A204.1 (cell line): ENCODE measurements at regions not wholly inside any gene's neighbourhood (a gene's known extent, or its start where the extent isn't known, plus 50 kb on each side); places are given as distances from the start of the nearest gene placed in this dataset.

ENCODE experiments used
- FAIRE-seq: peaks from 2 replicates; lab custom pipeline; 2012; peaks lifted over from hg19 to GRCh38; lab: Jason Lieb, UNC

- no peak for FAIRE-seq
These were observed 58.3 kb upstream of the STXBP1 start for GRCh38 chr9:127553793-127554192.

- no peak for FAIRE-seq
These were observed 56.9 kb upstream of the STXBP1 start for GRCh38 chr9:127554966-127555839.

GRCh38 chr9:127555840-127556820, 55.9 kb upstream of the STXBP1 start:
- no peak for FAIRE-seq

GRCh38 chr9:127556871-127557270, 55.2 kb upstream of the STXBP1 start:
- FAIRE-seq, result no peak

GRCh38 chr9:127557466-127557869, 54.6 kb upstream of the STXBP1 start:
- peak; percentile 9 for FAIRE-seq

- FAIRE-seq, result no peak
These were observed 54.0 kb upstream of the STXBP1 start for GRCh38 chr9:127557998-127558546.

- no peak for FAIRE-seq
These were observed 53.4 kb upstream of the STXBP1 start for GRCh38 chr9:127558581-127559246.

GRCh38 chr9:127559247-127559680, 52.8 kb upstream of the STXBP1 start:
- FAIRE-seq, result no peak

GRCh38 chr9:127561491-127562278, 50.4 kb upstream of the STXBP1 start:
- FAIRE-seq, result no peak
